Activated naive CD4-positive, alpha-beta T cell treated with anti-CD3 and anti-CD28 coated beads, Interleukin-2, amount 50 U/mL, for 24 hours (primary cell): ENCODE measurements at regions not wholly inside any gene's neighbourhood (a gene's known extent, or its start where the extent isn't known, plus 50 kb on each side); places are given as distances from the start of the nearest gene placed in this dataset.
"Not testable (repeated sequence)": the region's sequence is repeated elsewhere in the genome, so short reads cannot be mapped to it uniquely, and the experiment has no call there.

Experiments used
- H3K27ac Mint-ChIP-seq: one replicate; pipeline ENCODE4 v1.8.0; 2021; ENCODE audit warnings: mild to moderate bottlenecking, mixed read lengths
- H3K27me3 Mint-ChIP-seq: one replicate; pipeline ENCODE4 v1.8.0; 2021; ENCODE audit warnings: mixed read lengths
- H3K36me3 Mint-ChIP-seq: one replicate; pipeline ENCODE4 v1.8.0; 2021; ENCODE audit warnings: mixed read lengths
- H3K4me1 Mint-ChIP-seq: one replicate; pipeline ENCODE4 v1.8.0; 2021; ENCODE audit warnings: mixed read lengths
- H3K4me3 Mint-ChIP-seq: one replicate; pipeline ENCODE4 v1.8.0; 2021; ENCODE audit warnings: mild to moderate bottlenecking, mixed read lengths
- H3K9me3 Mint-ChIP-seq: one replicate; pipeline ENCODE4 v1.8.0; 2021; ENCODE audit warnings: mixed read lengths

- no peaks in the 10 kb centered on the region for H3K4me1 Mint-ChIP-seq
- no peak overlapping the region for H3K27ac Mint-ChIP-seq
- H3K36me3 Mint-ChIP-seq, result no peaks in the 10 kb centered on the region
- H3K4me3 Mint-ChIP-seq, result no peak overlapping the region
- no peaks in the 10 kb centered on the region for H3K27me3 Mint-ChIP-seq
- H3K9me3 Mint-ChIP-seq, result peaks cover 35% of the 10 kb centered on the region
These were observed 190.7 kb upstream of the PDE4D start for GRCh38 chr5:60084226-60084625.

GRCh38 chr5:60077292-60077691 is 183.8 kb upstream of the PDE4D start:
- H3K36me3 Mint-ChIP-seq, result no peaks in the 10 kb centered on the region
- no peak overlapping the region for H3K4me3 Mint-ChIP-seq
- H3K27me3 Mint-ChIP-seq, result no peaks in the 10 kb centered on the region
- peaks cover 23% of the 10 kb centered on the region for H3K9me3 Mint-ChIP-seq
- no peak overlapping the region for H3K27ac Mint-ChIP-seq
- H3K4me1 Mint-ChIP-seq, result no peaks in the 10 kb centered on the region

- H3K9me3 Mint-ChIP-seq, result peaks cover 23% of the 10 kb centered on the region
- no peak overlapping the region for H3K27ac Mint-ChIP-seq
- H3K4me3 Mint-ChIP-seq, result no peak overlapping the region
- no peaks in the 10 kb centered on the region for H3K36me3 Mint-ChIP-seq
- no peaks in the 10 kb centered on the region for H3K4me1 Mint-ChIP-seq
- no peaks in the 10 kb centered on the region for H3K27me3 Mint-ChIP-seq
These were observed 183.2 kb upstream of the PDE4D start for GRCh38 chr5:60076746-60077145.

- H3K4me3 Mint-ChIP-seq, result no peak overlapping the region
- no peaks in the 10 kb centered on the region for H3K9me3 Mint-ChIP-seq
- H3K27me3 Mint-ChIP-seq, result no peaks in the 10 kb centered on the region
- no peaks in the 10 kb centered on the region for H3K4me1 Mint-ChIP-seq
- H3K27ac Mint-ChIP-seq, result no peak overlapping the region
- H3K36me3 Mint-ChIP-seq, result no peaks in the 10 kb centered on the region
These were observed 173.0 kb upstream of the PDE4D start for GRCh38 chr5:60066502-60066901.

- no peaks in the 10 kb centered on the region for H3K36me3 Mint-ChIP-seq
- H3K4me3 Mint-ChIP-seq, result no peak overlapping the region
- no peak overlapping the region for H3K27ac Mint-ChIP-seq
- no peaks in the 10 kb centered on the region for H3K27me3 Mint-ChIP-seq
- no peaks in the 10 kb centered on the region for H3K9me3 Mint-ChIP-seq
- H3K4me1 Mint-ChIP-seq, result no peaks in the 10 kb centered on the region
These were observed 166.9 kb upstream of the PDE4D start for GRCh38 chr5:60060389-60060788.

GRCh38 chr5:60056191-60056590 is 162.7 kb upstream of the PDE4D start:
- H3K27me3 Mint-ChIP-seq, result no peaks in the 10 kb centered on the region
- H3K9me3 Mint-ChIP-seq, result no peaks in the 10 kb centered on the region
- no peaks in the 10 kb centered on the region for H3K36me3 Mint-ChIP-seq
- no peak overlapping the region for H3K27ac Mint-ChIP-seq
- no peaks in the 10 kb centered on the region for H3K4me1 Mint-ChIP-seq
- no peak overlapping the region for H3K4me3 Mint-ChIP-seq

GRCh38 chr5:60055168-60055567 is 161.6 kb upstream of the PDE4D start:
- Mint-ChIP-seq H3K27ac (no peak overlapping the region), H3K27me3 (no peaks in the 10 kb centered on the region), H3K4me1 (no peaks in the 10 kb centered on the region), H3K36me3 (no peaks in the 10 kb centered on the region), H3K9me3 (no peaks in the 10 kb centered on the region), H3K4me3 (no peak overlapping the region)

GRCh38 chr5:60041996-60042664 is 148.6 kb upstream of the PDE4D start:
- H3K27ac Mint-ChIP-seq, H3K9me3 Mint-ChIP-seq, H3K36me3 Mint-ChIP-seq, H3K4me3 Mint-ChIP-seq, H3K27me3 Mint-ChIP-seq, H3K4me1 Mint-ChIP-seq: not testable (repeated sequence)

- not testable (repeated sequence) for H3K36me3 Mint-ChIP-seq, H3K4me3 Mint-ChIP-seq, H3K9me3 Mint-ChIP-seq, H3K4me1 Mint-ChIP-seq, H3K27me3 Mint-ChIP-seq, H3K27ac Mint-ChIP-seq
These were observed 148.0 kb upstream of the PDE4D start for GRCh38 chr5:60041508-60041907.

GRCh38 chr5:60036192-60036938 is 142.8 kb upstream of the PDE4D start:
- H3K4me3 Mint-ChIP-seq, result no peak overlapping the region
- no peaks in the 10 kb centered on the region for H3K9me3 Mint-ChIP-seq
- H3K36me3 Mint-ChIP-seq, result no peaks in the 10 kb centered on the region
- no peak overlapping the region for H3K27ac Mint-ChIP-seq
- H3K27me3 Mint-ChIP-seq, result no peaks in the 10 kb centered on the region
- no peaks in the 10 kb centered on the region for H3K4me1 Mint-ChIP-seq

GRCh38 chr5:60026161-60026560 is 132.6 kb upstream of the PDE4D start:
- Mint-ChIP-seq H3K36me3 (no peaks in the 10 kb centered on the region), H3K9me3 (no peaks in the 10 kb centered on the region), H3K4me3 (no peak overlapping the region), H3K27me3 (no peaks in the 10 kb centered on the region), H3K27ac (no peak overlapping the region), H3K4me1 (no peaks in the 10 kb centered on the region)

GRCh38 chr5:60024104-60024503 is 130.6 kb upstream of the PDE4D start:
- peaks cover 6% of the 10 kb centered on the region for H3K9me3 Mint-ChIP-seq
- H3K4me1 Mint-ChIP-seq, result no peaks in the 10 kb centered on the region
- no peaks in the 10 kb centered on the region for H3K36me3 Mint-ChIP-seq
- no peaks in the 10 kb centered on the region for H3K27me3 Mint-ChIP-seq
- no peak overlapping the region for H3K4me3 Mint-ChIP-seq
- no peak overlapping the region for H3K27ac Mint-ChIP-seq

GRCh38 chr5:60023255-60023654 is 129.7 kb upstream of the PDE4D start:
- Mint-ChIP-seq H3K27me3 (no peaks in the 10 kb centered on the region), H3K9me3 (peaks cover 6% of the 10 kb centered on the region), H3K27ac (no peak overlapping the region), H3K4me1 (no peaks in the 10 kb centered on the region), H3K4me3 (no peak overlapping the region), H3K36me3 (no peaks in the 10 kb centered on the region)

- no peaks in the 10 kb centered on the region for H3K27me3 Mint-ChIP-seq
- H3K4me1 Mint-ChIP-seq, result no peaks in the 10 kb centered on the region
- H3K27ac Mint-ChIP-seq, result no peak overlapping the region
- no peak overlapping the region for H3K4me3 Mint-ChIP-seq
- peaks cover 6% of the 10 kb centered on the region for H3K9me3 Mint-ChIP-seq
- no peaks in the 10 kb centered on the region for H3K36me3 Mint-ChIP-seq
These were observed 126.9 kb upstream of the PDE4D start for GRCh38 chr5:60020457-60020856.

GRCh38 chr5:60018960-60019359 is 125.4 kb upstream of the PDE4D start:
- H3K4me1 Mint-ChIP-seq, H3K27me3 Mint-ChIP-seq, H3K36me3 Mint-ChIP-seq, H3K4me3 Mint-ChIP-seq, H3K27ac Mint-ChIP-seq, H3K9me3 Mint-ChIP-seq: not testable (repeated sequence)

- H3K27me3 Mint-ChIP-seq, result no peaks in the 10 kb centered on the region
- no peaks in the 10 kb centered on the region for H3K4me1 Mint-ChIP-seq
- H3K9me3 Mint-ChIP-seq, result peaks cover 6% of the 10 kb centered on the region
- no peak overlapping the region for H3K27ac Mint-ChIP-seq
- H3K4me3 Mint-ChIP-seq, result no peak overlapping the region
- H3K36me3 Mint-ChIP-seq, result no peaks in the 10 kb centered on the region
These were observed 124.6 kb upstream of the PDE4D start for GRCh38 chr5:60018091-60018490.

- H3K27ac Mint-ChIP-seq, result no peak overlapping the region
- H3K4me3 Mint-ChIP-seq, result no peak overlapping the region
- H3K27me3 Mint-ChIP-seq, result no peaks in the 10 kb centered on the region
- H3K4me1 Mint-ChIP-seq, result no peaks in the 10 kb centered on the region
- no peaks in the 10 kb centered on the region for H3K9me3 Mint-ChIP-seq
- no peaks in the 10 kb centered on the region for H3K36me3 Mint-ChIP-seq
These were observed 120.8 kb upstream of the PDE4D start for GRCh38 chr5:60014331-60014730.
